HG03196 (cell line): ENCODE measurements at regions not wholly inside any gene's neighbourhood (a gene's known extent, or its start where the extent isn't known, plus 50 kb on each side); places are given as distances from the start of the nearest gene placed in this dataset.

ENCODE experiments used
- ATAC-seq: cut with Tn5 transposase; IDR thresholded peaks from one replicate; pipeline ENCODE4 v1.9.1; 2021; ENCODE audit not compliant: unreplicated experiment

DNA sequence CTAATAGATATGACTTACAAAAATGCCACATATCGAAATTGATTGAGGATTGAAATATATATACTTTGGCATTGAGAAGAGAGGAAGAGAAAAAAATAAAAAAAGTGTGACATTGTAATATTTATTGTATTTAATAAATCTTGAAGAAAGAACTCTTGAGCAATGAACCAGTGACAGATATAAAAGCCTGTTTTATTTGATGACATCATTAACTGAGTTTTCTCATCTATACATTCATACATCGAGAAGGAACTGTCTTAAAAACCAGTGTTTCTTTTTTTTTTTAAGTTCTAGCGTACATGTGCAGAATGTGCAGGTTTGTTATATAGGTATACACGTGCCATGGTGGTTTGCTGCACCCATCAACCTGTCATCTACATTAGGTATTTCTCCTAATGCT is 368.2 kb downstream of the SNAPC1 start:
- no peak for ATAC-seq

DNA sequence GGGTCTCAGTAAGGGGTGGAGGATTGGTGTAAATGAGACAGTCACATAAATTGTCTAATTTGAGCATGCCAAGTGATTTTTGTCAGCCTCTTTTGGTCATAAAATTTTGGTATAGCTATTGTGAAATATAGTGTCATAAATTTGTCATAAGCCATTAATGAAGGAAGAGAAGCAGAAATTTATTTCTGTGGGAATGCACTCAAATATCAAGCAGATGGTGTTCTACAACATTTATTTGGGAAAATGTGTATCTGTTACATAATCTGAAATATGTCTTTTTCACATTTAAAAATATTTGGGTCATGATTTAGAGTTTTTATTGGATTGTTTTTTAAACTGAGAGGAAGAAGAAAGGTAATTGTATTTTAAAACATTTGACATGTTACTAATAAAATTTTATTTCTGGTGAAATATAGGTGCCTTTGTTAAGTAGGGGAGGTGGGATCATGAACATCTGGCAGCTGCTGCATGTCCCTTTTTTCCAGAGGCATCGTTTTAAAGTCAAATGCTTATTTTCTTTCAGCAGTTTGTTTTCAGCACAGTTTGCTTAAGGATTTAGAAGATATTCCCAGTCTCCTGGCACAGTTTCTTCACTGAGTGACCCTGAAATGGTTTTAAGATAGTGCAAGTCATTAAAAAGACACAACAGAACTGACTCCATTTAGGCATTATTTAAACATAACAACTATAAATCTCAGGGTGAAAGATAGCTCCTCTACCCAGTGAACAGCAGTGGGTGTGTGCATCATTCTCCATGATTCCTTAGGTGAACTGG is 371.7 kb downstream of the SNAPC1 start:
- no peak for ATAC-seq

DNA sequence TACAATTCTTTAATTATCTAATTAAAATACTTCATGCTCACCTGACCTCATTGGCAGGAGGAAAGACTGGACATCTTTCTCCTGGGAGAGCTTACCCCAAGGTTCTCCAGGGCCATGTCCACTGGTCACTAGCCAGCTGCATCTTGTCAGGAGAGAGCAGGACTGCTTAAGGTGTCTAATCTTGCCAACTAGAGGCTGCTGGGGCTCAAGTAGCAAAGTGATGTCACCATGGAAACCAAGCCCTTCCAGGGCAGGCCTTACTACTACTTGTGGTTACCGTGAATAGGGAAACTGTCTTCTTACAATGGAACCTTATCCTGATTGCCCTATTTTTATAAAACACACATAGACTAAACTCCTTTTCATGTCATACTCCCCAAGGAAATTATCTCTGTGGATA is 376.4 kb downstream of the SNAPC1 start:
- ATAC-seq = no peak

DNA sequence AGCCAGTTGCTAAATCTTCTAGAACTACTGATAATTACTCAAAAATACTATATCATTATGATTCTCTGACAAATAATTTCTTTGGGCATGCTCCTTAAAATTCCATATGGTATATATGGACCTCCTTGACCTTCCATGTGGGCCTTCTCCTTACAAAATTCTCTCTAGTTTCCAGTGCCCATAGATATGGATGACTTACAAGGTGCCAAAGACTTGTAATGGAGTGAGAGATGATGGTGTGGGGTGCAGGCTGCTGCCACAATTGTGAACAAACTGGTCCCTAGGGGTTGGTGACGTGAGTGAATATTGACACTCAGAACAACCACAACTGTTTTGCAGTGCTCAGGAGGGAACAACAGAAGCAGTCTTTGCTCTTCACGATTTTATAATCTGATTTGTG is 378.9 kb downstream of the SNAPC1 start:
- no peak for ATAC-seq

DNA sequence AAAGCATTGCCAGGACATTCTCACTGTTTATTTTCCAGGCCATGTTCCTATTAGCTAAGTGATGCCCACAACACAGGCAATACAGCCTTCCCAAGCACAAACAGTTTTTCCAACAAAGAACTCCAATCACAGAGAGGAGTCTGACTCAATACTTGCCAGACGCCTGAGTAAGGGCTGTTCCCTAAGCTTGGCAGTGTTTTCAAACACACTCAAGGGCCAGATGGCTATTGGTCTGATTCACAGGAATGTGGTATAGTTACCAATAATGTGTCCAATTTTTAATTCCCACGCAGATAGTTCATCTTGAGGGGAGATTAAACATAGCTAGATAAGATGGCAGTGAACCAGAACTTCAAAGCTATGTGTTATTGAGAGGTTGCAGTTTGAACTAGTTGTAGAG is 381.0 kb downstream of the SNAPC1 start:
- ATAC-seq = no peak

DNA sequence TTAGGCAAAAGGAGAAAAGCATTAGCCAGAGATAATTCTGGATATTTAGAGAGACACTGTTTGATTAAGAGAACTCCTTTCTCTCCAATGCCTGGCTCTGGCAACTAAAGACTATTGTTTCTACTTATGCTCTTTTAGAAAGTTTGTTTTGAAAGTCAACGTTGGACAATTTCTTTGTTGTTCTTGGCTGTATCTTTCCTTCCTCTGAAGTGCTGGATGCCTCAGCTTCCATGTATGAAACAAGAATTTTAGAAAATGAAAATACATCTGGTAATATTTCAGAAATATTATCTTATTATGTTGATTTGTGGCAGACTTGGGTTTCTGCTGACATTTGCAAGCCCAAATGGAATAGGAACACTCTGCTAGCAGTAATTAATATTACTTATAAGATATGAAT is 382.6 kb downstream of the SNAPC1 start:
- no peak for ATAC-seq

DNA sequence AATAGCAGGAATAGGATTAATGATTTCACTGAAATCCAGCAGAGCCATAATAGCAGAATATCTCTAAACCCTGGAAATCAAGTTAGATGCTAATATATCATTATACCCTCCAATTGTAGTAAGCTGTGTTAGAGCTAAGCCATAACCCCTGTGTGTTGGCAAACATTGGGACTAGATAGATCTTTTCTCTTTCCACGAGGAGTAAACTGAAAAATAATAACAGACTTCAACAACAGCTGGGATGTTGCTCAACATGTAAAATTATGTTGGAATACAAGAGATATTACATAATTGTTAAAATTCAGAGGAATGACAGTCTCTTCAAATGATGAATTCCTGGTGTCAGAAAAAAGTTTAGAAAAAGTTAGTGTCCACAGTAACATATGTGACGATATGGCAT is 383.8 kb downstream of the SNAPC1 start:
- no peak for ATAC-seq

DNA sequence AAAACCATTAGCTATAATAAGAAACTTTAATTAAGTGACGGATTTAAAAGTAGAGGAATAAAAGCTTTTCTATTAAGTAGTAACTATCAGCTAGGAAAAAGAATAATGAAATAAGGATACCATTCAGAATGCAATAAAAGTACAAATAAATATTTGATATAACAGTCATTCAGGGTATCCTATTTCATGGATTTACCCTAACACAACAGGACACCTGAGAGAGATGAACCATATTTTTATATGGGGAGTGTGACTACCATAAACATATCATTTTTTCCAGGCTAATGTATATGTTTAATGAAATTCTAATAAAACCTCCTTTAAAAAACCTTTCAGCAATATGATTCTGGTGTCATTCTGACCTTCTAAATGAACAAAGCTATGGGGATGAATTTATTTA is 393.8 kb downstream of the SNAPC1 start:
- ATAC-seq = no peak

DNA sequence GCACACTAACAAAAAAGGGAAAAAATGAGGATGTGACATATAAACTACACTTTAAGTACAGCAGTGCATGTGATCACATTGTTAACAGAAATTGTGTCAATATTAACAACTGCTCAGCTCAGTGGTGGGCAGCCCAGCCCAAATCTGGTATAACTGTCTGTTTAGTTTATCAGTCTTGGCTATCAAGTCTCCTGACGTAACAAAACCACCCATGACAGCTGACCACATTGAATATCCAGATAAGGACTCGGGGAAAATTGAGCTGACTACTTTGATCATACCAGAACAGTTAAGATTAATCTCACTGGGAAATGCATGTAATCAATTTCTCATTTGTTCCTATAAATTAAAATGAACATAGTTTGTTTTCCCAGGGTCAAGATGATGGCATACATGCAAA is 396.6 kb downstream of the SNAPC1 start:
- no peak for ATAC-seq

DNA sequence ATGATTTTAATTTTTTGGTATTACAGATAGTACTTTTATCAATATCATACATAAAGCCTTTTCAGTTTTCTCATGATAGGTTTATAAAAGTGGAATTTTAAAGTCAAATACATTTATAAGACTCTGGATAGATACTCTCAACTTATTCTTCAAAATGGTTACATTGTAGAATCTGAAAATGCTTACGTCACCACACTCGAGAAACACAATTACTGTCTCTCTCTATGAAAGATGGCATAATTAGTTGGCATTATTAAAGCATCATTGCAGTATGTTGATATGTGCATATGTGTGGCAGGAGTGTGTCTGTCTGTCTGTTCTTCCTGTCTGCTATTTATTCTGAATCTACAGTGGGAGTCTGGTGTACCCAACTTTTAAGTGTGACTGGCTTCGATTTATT is 397.1 kb downstream of the SNAPC1 start:
- no peak for ATAC-seq

DNA sequence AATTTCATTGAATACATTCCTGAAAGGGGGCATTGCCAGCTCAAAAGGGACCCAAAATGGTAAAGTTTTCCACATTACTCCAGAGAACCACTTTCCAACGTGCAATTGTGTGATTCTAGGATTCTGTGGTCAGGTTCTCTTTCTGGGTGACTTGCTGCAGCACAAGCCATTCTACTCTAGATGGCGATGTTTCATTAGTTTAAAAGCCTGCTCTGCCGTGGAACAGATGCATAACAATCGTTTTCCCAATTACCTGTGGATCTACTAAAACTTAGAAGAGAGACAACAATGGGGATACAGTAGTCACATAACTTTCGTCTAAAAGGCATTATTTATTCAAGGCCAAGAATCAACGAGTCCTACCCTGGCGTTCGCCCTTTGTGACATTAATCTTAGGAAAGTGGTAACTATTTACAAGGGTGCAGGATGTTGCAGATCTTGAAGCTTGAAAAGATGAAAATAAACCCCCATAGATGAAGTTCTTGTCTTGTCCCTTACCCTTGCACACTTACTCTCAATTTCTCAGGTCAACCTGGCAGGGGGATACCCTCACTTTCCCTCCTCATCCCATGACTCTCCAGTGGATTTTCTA is 400.9 kb downstream of the SNAPC1 start:
- no peak for ATAC-seq

DNA sequence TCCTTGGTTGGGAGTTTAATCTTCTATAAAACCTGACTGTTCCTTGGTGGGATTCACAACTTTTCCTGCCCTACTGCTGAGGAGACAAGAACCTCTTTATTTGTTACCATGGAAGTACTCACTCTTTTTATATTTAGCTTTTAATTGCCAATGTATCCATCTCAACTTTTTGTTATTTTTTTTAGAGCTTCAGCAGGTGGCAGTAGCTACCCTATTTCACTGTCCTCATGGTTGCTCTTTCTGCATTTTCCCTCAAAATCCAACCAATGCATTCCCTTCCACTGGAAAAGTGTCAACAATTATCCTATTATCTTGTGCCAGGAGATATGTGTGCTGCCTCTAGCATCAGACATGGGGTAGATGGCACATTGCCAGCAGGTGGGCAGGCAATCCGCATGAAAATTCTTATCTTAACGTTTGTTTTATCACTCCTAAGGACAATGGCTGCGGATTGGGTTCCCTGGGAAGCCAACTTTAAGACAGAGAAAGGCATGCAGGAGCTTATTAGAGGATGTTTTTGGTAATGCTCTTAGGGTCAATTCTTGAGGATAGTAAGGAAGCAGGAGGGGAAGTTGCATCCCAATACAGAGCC is 406.4 kb downstream of the SNAPC1 start:
- ATAC-seq = no peak

DNA sequence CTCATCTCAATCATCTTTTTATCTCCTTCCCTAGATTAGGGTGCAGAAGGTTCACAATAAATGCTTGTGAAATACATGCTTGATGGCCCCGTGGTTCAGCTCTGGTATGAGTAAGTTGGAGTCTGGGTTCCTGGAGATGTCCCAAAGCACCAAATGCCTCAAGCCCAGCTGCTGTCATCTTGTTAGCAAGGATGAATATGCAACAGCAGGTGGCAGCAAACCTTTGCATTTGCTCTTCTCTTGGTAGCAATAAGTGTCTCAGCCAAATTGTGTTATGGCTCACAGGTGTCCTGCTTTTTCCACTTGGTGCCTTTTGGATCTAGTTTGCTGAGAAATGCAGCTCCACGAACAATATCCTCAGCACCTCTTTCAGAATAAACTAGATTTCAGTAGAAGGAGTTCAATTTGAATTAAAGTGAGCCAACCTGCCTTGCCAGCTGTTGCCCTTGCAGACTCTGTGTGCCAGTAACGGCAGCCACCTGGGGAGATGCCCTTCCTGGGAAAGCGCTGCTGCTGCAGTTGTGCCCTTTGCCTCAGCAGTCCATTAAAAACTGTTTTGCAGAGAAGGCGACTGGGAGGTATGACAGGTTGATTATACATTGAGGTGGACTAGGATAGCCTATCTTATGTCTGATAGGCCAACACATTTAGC is 417.3 kb downstream of the SNAPC1 start:
- no peak for ATAC-seq

DNA sequence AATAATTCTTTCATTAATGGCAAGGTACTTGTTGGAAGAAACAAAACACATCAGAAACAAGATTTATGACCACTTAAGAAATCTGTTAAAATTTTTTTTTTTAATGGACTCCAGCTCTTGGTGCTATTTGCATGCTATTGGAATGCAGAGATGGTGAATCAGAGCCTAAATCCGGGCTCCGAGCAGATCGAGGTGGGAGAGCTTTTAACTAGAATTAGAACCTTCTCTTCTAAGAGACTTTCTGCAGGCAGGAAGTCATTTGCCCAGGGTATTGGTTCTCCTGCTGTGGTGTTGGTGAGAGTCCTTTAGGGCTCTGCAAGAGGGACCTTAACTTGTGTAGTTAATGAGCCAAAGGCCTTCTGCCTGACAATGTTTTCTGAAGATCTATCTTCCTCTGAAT is 419.4 kb downstream of the SNAPC1 start:
- no peak for ATAC-seq

DNA sequence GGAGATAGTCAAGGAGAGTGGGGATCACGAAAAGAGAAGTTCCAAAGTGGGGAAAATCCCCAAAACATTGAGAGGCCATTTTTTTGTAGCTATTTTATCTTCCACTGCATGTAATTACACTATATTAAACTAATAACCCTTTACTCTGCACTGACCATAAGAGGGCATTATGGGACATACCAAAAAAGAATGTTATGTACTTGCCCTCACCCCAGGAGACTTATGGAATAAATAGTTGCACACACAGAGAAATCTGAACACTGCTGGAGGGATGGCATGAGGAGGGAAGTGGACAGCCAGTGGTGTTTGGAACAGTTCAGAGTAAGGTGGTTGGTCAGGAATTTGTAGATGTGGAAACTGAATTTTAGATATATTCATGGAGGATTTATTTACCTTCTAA is 422.9 kb downstream of the SNAPC1 start:
- ATAC-seq = no peak

DNA sequence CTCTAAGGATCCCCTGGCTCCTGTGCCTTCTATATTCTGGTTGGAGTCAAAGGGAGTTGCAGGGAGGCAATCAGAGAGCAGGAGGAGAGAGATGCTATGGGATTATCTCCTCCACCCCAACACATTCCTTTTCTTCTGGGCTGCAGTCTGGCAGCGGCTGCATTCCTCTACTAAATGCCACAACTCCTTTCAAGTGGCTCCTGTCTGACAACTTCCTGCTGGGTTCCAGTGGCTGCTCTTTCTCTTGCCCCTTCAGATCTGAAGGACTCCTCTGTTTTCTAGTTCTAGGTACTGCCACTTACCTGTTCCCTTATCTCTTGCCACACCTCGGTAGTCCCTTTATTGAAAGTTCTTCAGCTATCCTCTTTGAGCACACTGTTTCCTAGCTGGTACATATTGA is 425.0 kb downstream of the SNAPC1 start:
- no peak for ATAC-seq

DNA sequence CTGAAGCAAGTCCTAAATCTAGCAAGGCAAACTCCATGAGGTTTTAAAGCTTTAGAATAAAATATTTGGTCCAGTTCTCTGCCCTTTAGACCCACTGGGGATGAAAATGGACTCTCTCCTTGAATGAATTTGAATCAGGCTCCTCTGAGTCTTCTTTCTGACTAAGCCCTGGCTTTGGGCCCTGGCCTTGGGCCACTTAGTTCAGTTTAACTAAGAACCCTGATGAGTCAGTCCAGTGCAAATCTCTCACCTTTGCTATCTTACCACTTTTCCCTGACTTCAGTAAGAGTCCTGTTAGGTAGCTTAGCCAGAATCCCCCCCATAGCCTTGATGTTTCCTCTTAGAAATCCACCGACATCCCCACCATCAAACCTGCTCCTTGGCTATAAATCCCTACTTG is 427.5 kb downstream of the SNAPC1 start:
- ATAC-seq = no peak

DNA sequence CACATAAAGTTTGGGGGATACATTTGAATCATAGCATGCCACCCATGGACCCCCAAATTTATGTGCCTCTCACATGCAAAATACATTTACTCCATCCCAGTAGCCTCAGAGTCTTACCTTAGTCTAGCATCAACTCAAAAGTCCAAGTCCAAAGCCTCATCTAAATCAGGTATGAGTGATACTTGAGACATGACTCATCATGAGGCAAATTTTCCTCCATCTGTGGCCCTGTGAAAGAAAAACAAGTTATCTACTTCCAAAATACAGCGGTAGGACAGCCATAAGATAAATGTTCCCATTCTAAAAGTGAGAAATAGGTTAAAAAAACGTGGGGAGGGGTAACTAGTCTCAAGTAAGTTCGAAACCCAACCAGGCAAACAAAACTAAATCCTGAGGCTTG is 444.2 kb downstream of the SNAPC1 start:
- ATAC-seq = no peak

DNA sequence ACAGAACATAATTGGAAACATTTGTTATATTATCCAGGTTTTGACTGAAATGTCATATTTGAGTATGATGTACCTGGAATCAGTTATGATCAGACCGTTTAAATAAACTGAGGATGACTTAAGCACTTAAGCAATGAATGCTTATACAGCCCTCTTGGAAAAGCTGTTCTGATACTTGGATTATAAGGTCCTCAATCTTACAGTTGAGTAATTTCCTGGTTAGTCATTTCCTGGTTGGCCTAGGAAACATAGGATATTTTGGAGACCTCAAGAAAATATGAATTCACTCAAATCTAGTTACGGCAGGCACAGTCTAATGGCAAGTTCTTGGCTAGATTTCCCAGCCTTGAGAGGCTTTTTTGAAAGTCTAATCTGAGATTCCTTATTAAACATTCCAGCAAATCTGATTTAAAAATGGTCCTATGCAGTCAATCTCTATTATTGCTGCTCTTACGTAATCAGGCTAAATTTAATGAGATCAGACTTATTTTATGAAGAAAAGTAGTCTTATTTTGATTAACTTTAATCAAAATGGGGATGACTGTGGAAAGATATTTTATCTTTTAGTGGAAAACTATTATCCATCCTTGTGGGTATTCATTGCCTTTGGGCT is 447.2 kb downstream of the SNAPC1 start:
- ATAC-seq = no peak

DNA sequence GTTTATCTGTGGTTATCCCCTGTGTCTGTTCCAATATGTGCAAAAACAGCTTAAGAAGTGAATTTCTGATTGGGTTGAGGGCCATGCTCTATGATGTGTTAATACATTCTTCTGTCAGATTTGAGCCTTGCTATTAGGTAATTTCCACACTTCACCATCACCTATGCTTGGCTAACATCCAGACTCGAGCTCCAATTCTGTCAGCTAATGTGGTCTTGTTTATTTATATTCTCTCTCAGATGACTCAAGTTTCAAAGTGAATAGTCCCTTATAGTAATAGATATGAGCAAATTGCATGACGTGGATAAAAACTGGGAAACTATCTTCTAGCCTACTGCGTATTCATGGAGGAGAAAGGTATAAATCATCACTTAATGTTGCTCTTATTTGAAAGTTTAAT is 451.3 kb downstream of the SNAPC1 start:
- ATAC-seq = no peak

DNA sequence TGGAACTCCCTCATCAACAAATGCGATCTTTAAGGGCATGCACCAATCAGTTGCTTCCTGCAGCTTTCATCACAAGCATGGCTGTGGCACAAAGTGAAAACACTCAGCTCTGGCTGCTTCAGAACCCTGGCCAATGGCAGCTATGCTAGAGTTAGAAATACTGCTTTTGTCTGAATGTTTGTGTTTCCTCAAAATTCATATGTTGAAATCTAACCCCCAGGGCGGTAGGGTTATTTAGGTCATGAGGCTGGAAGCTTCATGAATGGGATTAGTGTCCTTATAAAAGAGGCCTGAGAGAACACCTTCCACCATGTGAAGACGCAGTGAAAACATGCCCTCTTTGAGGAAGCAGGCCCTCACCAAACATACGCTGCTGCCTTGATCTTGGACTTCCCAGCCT is 453.9 kb downstream of the SNAPC1 start:
- ATAC-seq = no peak

DNA sequence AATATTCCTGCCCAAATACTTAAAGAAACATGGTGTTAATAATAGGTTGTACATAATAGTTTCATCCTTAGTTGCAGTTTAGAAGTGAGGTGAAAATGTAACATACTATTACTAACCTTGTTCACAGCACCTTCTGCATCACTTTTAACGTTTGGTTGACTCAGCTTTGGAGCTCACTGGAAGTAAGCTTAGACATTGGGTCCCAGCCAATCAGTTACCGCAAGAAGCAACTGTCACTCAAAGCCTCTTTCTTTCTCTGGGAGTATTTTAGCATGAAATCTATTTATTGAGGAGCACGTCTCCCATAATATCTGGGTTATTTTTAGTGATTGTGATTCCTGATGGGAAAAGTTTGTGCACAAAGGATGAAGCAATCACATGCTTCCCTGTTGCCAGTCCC is 472.6 kb downstream of the SNAPC1 start:
- no peak for ATAC-seq
